ENCODE measurements at regions not wholly inside any gene's neighbourhood (a gene's known extent, or its start where the extent isn't known, plus 50 kb on each side); places are given as distances from the start of the nearest gene placed in this dataset.
"Not testable (repeated sequence)": the region's sequence is repeated elsewhere in the genome, so short reads cannot be mapped to it uniquely, and the experiment has no call there.

GRCh38 chr2:147416099-147416498, 428.7 kb upstream of the ACVR2A start:
- DNase-seq (ENCODE audit: low spot score), result peak; percentile 65

GRCh38 chr2:147414656-147415055, 430.2 kb upstream of the ACVR2A start:
- DNase-seq (ENCODE audit: low spot score), result not testable (repeated sequence)

GRCh38 chr2:147408357-147408756, 436.5 kb upstream of the ACVR2A start:
- no peak for DNase-seq (ENCODE audit: low spot score)

- DNase-seq (ENCODE audit: low spot score), result no peak
Observed at GRCh38 chr2:147405651-147406050, 439.2 kb upstream of the ACVR2A start.

GRCh38 chr2:147398996-147399395, 445.8 kb upstream of the ACVR2A start:
- no peak for DNase-seq (ENCODE audit: low spot score)

- DNase-seq (ENCODE audit: low spot score), result no peak
Observed at GRCh38 chr2:147398301-147398700, 446.5 kb upstream of the ACVR2A start.

- no peak for DNase-seq (ENCODE audit: low spot score)
Observed at GRCh38 chr2:147396890-147397289, 447.9 kb upstream of the ACVR2A start.

GRCh38 chr2:147394179-147394790, 450.5 kb upstream of the ACVR2A start:
- no peak for DNase-seq (ENCODE audit: low spot score)

- no peak for DNase-seq (ENCODE audit: low spot score)
Observed at GRCh38 chr2:147392180-147392579, 452.6 kb upstream of the ACVR2A start.

GRCh38 chr2:147390475-147390874, 454.4 kb upstream of the ACVR2A start:
- DNase-seq (ENCODE audit: low spot score), result no peak

- DNase-seq (ENCODE audit: low spot score), result no peak
Observed at GRCh38 chr2:147389218-147389617, 455.6 kb upstream of the ACVR2A start.

- no peak for DNase-seq (ENCODE audit: low spot score)
Observed at GRCh38 chr2:147388217-147388616, 456.6 kb upstream of the ACVR2A start.

- DNase-seq (ENCODE audit: low spot score), result no peak
Observed at GRCh38 chr2:147386284-147386683, 458.5 kb upstream of the ACVR2A start.

- DNase-seq (ENCODE audit: low spot score), result no peak
Observed at GRCh38 chr2:147385600-147385999, 459.2 kb upstream of the ACVR2A start.

- no peak for DNase-seq (ENCODE audit: low spot score)
Observed at GRCh38 chr2:147384659-147385058, 460.2 kb upstream of the ACVR2A start.

- no peak for DNase-seq (ENCODE audit: low spot score)
Observed at GRCh38 chr2:147382322-147382948, 462.4 kb upstream of the ACVR2A start.

GRCh38 chr2:147378403-147378802, 466.4 kb upstream of the ACVR2A start:
- DNase-seq (ENCODE audit: low spot score), result no peak

GRCh38 chr2:147375073-147375472, 469.8 kb upstream of the ACVR2A start:
- DNase-seq (ENCODE audit: low spot score), result no peak

GRCh38 chr2:147374423-147374811, 470.4 kb upstream of the ACVR2A start:
- DNase-seq (ENCODE audit: low spot score), result no peak

GRCh38 chr2:147373800-147374422, 470.9 kb upstream of the ACVR2A start:
- DNase-seq (ENCODE audit: low spot score), result no peak

GRCh38 chr2:147368306-147368705, 476.5 kb upstream of the ACVR2A start:
- DNase-seq (ENCODE audit: low spot score), result no peak

GRCh38 chr2:147366279-147366678, 478.6 kb upstream of the ACVR2A start:
- DNase-seq (ENCODE audit: low spot score), result no peak

- no peak for DNase-seq (ENCODE audit: low spot score)
Observed at GRCh38 chr2:147365622-147366021, 479.2 kb upstream of the ACVR2A start.

- DNase-seq (ENCODE audit: low spot score), result no peak
Observed at GRCh38 chr2:147364597-147364996, 480.2 kb upstream of the ACVR2A start.

All from SW480 (cell line).